ENCODE measurements at regions not wholly inside any gene's neighbourhood (a gene's known extent, or its start where the extent isn't known, plus 50 kb on each side); places are given as distances from the start of the nearest gene placed in this dataset.

DNA sequence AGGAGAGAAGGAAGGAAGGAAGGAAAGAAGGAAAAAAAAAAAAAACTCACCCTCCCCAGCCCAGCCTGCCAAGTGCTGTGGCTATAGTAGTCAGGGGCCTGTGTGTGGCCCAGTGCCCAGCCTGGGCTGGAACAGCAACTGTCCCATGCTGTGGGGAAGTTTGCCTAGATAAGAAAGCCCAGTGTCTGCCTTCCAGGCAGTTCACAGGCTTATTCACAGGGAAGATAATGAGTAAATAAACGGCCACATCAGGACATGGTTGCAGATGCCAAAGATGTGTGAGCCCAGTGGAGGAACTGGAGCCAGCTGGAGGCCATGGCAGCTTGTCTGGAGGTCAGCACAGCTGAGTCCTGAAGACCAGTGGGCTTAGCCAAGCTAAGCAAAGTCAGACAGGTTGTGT lies 132.4 kb upstream of the FOXK1 start:
- H3K4me3 ChIP-seq: no peak overlapping the region
- no peak for DNase-seq
- intact Hi-C loops (cut with DNase I): no loop called here
- H3K27me3 ChIP-seq: no peaks in the 10 kb centered on the region
- no peak overlapping the region for H3K9ac ChIP-seq (ENCODE audit: low read depth in 2 of 2, low read length in 2 of 2)
- H3K4me1 ChIP-seq: no peaks in the 10 kb centered on the region
- H3K27ac ChIP-seq: no peak overlapping the region
- H3K9me3 ChIP-seq: no peaks in the 10 kb centered on the region
- TF ChIP-seq, protein P1, sequence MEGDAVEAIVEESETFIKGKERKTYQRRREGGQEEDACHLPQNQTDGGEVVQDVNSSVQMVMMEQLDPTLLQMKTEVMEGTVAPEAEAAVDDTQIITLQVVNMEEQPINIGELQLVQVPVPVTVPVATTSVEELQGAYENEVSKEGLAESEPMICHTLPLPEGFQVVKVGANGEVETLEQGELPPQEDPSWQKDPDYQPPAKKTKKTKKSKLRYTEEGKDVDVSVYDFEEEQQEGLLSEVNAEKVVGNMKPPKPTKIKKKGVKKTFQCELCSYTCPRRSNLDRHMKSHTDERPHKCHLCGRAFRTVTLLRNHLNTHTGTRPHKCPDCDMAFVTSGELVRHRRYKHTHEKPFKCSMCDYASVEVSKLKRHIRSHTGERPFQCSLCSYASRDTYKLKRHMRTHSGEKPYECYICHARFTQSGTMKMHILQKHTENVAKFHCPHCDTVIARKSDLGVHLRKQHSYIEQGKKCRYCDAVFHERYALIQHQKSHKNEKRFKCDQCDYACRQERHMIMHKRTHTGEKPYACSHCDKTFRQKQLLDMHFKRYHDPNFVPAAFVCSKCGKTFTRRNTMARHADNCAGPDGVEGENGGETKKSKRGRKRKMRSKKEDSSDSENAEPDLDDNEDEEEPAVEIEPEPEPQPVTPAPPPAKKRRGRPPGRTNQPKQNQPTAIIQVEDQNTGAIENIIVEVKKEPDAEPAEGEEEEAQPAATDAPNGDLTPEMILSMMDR (IDR thresholded peaks at IDR 0.05): no peak
- H3K36me3 ChIP-seq: no peaks in the 10 kb centered on the region

DNA sequence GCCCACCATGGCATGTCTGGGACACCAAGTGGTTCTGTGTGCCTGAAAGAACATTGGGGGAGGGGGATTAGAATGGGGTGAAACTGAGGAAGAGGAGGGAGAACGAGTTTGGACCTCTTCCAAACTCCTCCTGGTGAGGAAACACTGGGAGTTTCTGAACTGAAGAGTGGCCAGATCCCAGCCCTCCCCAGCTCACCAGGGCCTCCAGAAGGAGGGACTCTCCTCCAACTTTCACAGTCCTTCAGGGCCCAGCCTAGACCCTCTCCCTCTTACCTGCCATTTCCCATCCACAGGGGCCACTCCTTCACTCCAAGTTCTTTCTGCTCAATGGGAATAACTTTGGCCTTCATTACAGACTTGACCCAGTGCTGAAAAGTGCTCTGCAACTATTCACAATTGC lies 132.0 kb upstream of the FOXK1 start:
- intact Hi-C loops (cut with DNase I): no loop called here
- no peaks in the 10 kb centered on the region for H3K27me3 ChIP-seq
- H3K27ac ChIP-seq: no peak overlapping the region
- DNase-seq: no peak
- H3K9me3 ChIP-seq: no peaks in the 10 kb centered on the region
- H3K4me3 ChIP-seq: no peak overlapping the region
- H3K4me1 ChIP-seq: no peaks in the 10 kb centered on the region
- no peaks in the 10 kb centered on the region for H3K36me3 ChIP-seq
- H3K9ac ChIP-seq (ENCODE audit: low read depth in 2 of 2, low read length in 2 of 2): no peak overlapping the region
- TF ChIP-seq, protein P1 (IDR thresholded peaks at IDR 0.05): no peak

DNA sequence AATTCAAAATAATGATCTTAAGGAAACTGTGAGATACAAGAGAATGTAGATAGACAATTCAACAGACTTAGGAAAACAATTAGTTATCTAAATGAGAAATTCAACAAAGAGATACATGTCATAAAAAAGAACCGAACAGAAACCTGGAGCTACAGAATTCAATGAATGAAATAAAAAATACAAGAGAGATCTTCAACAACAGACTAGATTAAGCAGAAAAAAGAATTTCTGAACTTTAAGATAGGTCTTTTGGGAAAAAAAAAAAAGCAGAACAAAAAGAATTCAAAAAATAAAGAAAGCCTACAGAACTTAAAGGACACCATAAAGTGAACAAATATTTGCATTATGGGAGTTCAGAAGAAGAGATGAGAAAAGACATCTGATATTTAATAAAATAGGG lies 129.1 kb upstream of the FOXK1 start:
- H3K27me3 ChIP-seq: no peaks in the 10 kb centered on the region
- no peak overlapping the region for H3K9ac ChIP-seq (ENCODE audit: low read depth in 2 of 2, low read length in 2 of 2)
- H3K4me1 ChIP-seq: no peaks in the 10 kb centered on the region
- H3K36me3 ChIP-seq: no peaks in the 10 kb centered on the region
- no peaks in the 10 kb centered on the region for H3K9me3 ChIP-seq
- H3K4me3 ChIP-seq: no peak overlapping the region
- DNase-seq: no peak
- no peak overlapping the region for H3K27ac ChIP-seq
- TF ChIP-seq, protein P1 (IDR thresholded peaks at IDR 0.05): no peak
- intact Hi-C loops (cut with DNase I): no loop called here

- Histone ChIP-seq H3K9me3 (no peaks in the 10 kb centered on the region), H3K4me1 (no peaks in the 10 kb centered on the region), H3K4me3 (no peak overlapping the region), H3K9ac (ENCODE audit: low read depth in 2 of 2, low read length in 2 of 2) (no peak overlapping the region), H3K36me3 (no peaks in the 10 kb centered on the region), H3K27me3 (no peaks in the 10 kb centered on the region), H3K27ac (no peak overlapping the region)
- TF ChIP-seq, protein P1 (IDR thresholded peaks at IDR 0.05): no peak
- intact Hi-C loops (cut with DNase I): no loop called here
- DNase-seq: no peak
Measured at GRCh38 chr7:4556868-4557793, 125.0 kb upstream of the FOXK1 start.

GRCh38 chr7:4561795-4562194 lies 120.3 kb upstream of the FOXK1 start:
- H3K4me3 ChIP-seq: no peak overlapping the region

More at GRCh38 chr7:4561795-4562194, 120.3 kb upstream of the FOXK1 start:
- H3K9ac ChIP-seq (ENCODE audit: low read depth in 2 of 2, low read length in 2 of 2): no peak overlapping the region
- H3K9me3 ChIP-seq: no peaks in the 10 kb centered on the region
- TF ChIP-seq, protein P1 (IDR thresholded peaks at IDR 0.05): no peak
- no peak for DNase-seq
- H3K36me3 ChIP-seq: no peaks in the 10 kb centered on the region
- intact Hi-C loops (cut with DNase I): no loop called here
- H3K4me1 ChIP-seq: no peaks in the 10 kb centered on the region
- H3K27me3 ChIP-seq: no peaks in the 10 kb centered on the region
- H3K27ac ChIP-seq: no peak overlapping the region
